Activated naive CD4-positive, alpha-beta T cell (primary cell): ENCODE measurements at regions not wholly inside any gene's neighbourhood (a gene's known extent, or its start where the extent isn't known, plus 50 kb on each side); places are given as distances from the start of the nearest gene placed in this dataset.

Experiments
- DNase-seq, 4 experiments: peaks; one replicate each; lab custom pipeline; 2025; lab: John Stamatoyannopoulos, UW

GRCh38 chr4:14176613-14177012 is 549.1 kb upstream of the BOD1L1 start:
- DNase-seq: no peak

GRCh38 chr4:14177987-14178386 is 550.5 kb upstream of the BOD1L1 start:
- no peak for DNase-seq

- DNase-seq: no peak
Observed at GRCh38 chr4:14178421-14178820, 550.9 kb upstream of the BOD1L1 start.

GRCh38 chr4:14180166-14180565 is 552.6 kb upstream of the BOD1L1 start:
- DNase-seq: no peak

- DNase-seq: no peak
Observed at GRCh38 chr4:14180983-14181601, 553.6 kb upstream of the BOD1L1 start.

GRCh38 chr4:14182148-14182547 is 554.6 kb upstream of the BOD1L1 start:
- DNase-seq: no peak

- DNase-seq: no peak
Observed at GRCh38 chr4:14184265-14184664, 556.7 kb upstream of the BOD1L1 start.

- DNase-seq: no peak
Observed at GRCh38 chr4:14184767-14185166, 557.2 kb upstream of the BOD1L1 start.

- no peak for DNase-seq
Observed at GRCh38 chr4:14188214-14188613, 560.7 kb upstream of the BOD1L1 start.

- no peak for DNase-seq
Observed at GRCh38 chr4:14193601-14194000, 566.1 kb upstream of the BOD1L1 start.

GRCh38 chr4:14196131-14196530 is 568.6 kb upstream of the BOD1L1 start:
- DNase-seq: peak in 1 of 4 experiments; percentile 1

GRCh38 chr4:14215116-14215770 is 587.7 kb upstream of the BOD1L1 start:
- DNase-seq: no peak

- DNase-seq: no peak
Observed at GRCh38 chr4:14217401-14217800, 589.9 kb upstream of the BOD1L1 start.

- no peak for DNase-seq
Observed at GRCh38 chr4:14218641-14219040, 591.1 kb upstream of the BOD1L1 start.

- no peak for DNase-seq
Observed at GRCh38 chr4:14221176-14221575, 593.7 kb upstream of the BOD1L1 start.

GRCh38 chr4:14222377-14223029 is 595.0 kb upstream of the BOD1L1 start:
- no peak for DNase-seq

GRCh38 chr4:14223461-14223860 is 595.9 kb upstream of the BOD1L1 start:
- no peak for DNase-seq

- DNase-seq: no peak
Observed at GRCh38 chr4:14225688-14226207, 598.2 kb upstream of the BOD1L1 start.

GRCh38 chr4:14233126-14233525 is 605.6 kb upstream of the BOD1L1 start:
- no peak for DNase-seq

GRCh38 chr4:14234307-14234706 is 606.8 kb upstream of the BOD1L1 start:
- DNase-seq: no peak

GRCh38 chr4:14236359-14236758 is 608.8 kb upstream of the BOD1L1 start:
- no peak for DNase-seq

GRCh38 chr4:14237911-14238310 is 610.4 kb upstream of the BOD1L1 start:
- DNase-seq: no peak

- no peak for DNase-seq
Observed at GRCh38 chr4:14241574-14241973, 614.0 kb upstream of the BOD1L1 start.
